GM23338 (cell line): ENCODE measurements at regions not wholly inside any gene's neighbourhood (a gene's known extent, or its start where the extent isn't known, plus 50 kb on each side); places are given as distances from the start of the nearest gene placed in this dataset.

Source experiments
- ATAC-seq: fragments of 200-7000 bp; cut with Tn5 transposase; 3 replicates; pipeline ENCODE4 v1.9.1; 2020
- DNase-seq: peaks from one replicate; pipeline ENCODE4 v3.0.0-alpha.2; 2015; ENCODE audit warnings: low spot score
- H2AFZ ChIP-seq: fragments of 200-600 bp; sonication (generic); 2 replicates; pipeline ENCODE4 v1.8.0; 2016; ENCODE audit warnings: antibody characterized with exemption, mild to moderate bottlenecking, moderate library complexity
- H3F3A ChIP-seq: fragments of 200-600 bp; sonication (generic); replicated peaks from 2 replicates; pipeline ENCODE4 v1.8.0; 2017; ENCODE audit warnings: antibody characterized with exemption, mixed run types, low read depth
- H3K27ac ChIP-seq: fragments of 200-600 bp; sonication (generic); 2 replicates; pipeline ENCODE4 v1.6.1; 2016; ENCODE audit warnings: low read depth
- H3K27me3 ChIP-seq: fragments of 200-600 bp; sonication (generic); 2 replicates; pipeline ENCODE4 v1.8.0; 2016; ENCODE audit warnings: mild to moderate bottlenecking, mixed run types, moderate library complexity; ENCODE audit not compliant: insufficient read depth
- H3K36me3 ChIP-seq: fragments of 200-600 bp; sonication (generic); 2 replicates; pipeline ENCODE4 v1.8.0; 2016; ENCODE audit warnings: mild to moderate bottlenecking; ENCODE audit not compliant: insufficient read depth
- H3K4me1 ChIP-seq: fragments of 200-600 bp; sonication (generic); 2 replicates; pipeline ENCODE4 v1.8.0; 2016; ENCODE audit warnings: mild to moderate bottlenecking, moderate library complexity; ENCODE audit not compliant: insufficient read depth
- H3K4me2 ChIP-seq: fragments of 200-600 bp; sonication (generic); 2 replicates; pipeline ENCODE4 v1.7.1; 2017; ENCODE audit warnings: mixed run types
- H3K4me3 ChIP-seq: fragments of 200-600 bp; sonication (generic); 2 replicates; pipeline ENCODE4 v1.6.1; 2016; ENCODE audit warnings: mixed run types
- H3K79me2 ChIP-seq: fragments of 200-600 bp; sonication (generic); replicated peaks from 2 replicates; pipeline ENCODE4 v1.8.0; 2017; ENCODE audit warnings: mild to moderate bottlenecking; ENCODE audit not compliant: insufficient read depth
- H3K9me2 ChIP-seq: fragments of 200-600 bp; sonication (generic); 2 replicates; pipeline ENCODE4 v1.8.0; 2017; ENCODE audit not compliant: insufficient read depth
- H4K20me1 ChIP-seq: fragments of 200-600 bp; sonication (generic); replicated peaks from 2 replicates; pipeline ENCODE4 v1.8.0; 2017; ENCODE audit warnings: mild to moderate bottlenecking; ENCODE audit not compliant: insufficient read depth
- H3K27ac Mint-ChIP-seq: 2 replicates; pipeline ENCODE4 v1.8.0; 2020; ENCODE audit warnings: inconsistent platforms, mild to moderate bottlenecking, moderate library complexity, mixed read lengths
- H3K27me3 Mint-ChIP-seq: 3 replicates; pipeline ENCODE4 v1.8.0; 2022; ENCODE audit warnings: low read depth, mild to moderate bottlenecking, moderate library complexity, mixed read lengths, inconsistent platforms; ENCODE audit not compliant: insufficient read depth, poor library complexity
- H3K36me3 Mint-ChIP-seq: 3 replicates; pipeline ENCODE4 v1.8.0; 2021; ENCODE audit warnings: low read depth, mild to moderate bottlenecking, inconsistent platforms, moderate library complexity, mixed read lengths
- H3K4me1 Mint-ChIP-seq: 3 replicates; pipeline ENCODE4 v1.8.0; 2020; ENCODE audit warnings: mild to moderate bottlenecking, inconsistent platforms, mixed read lengths
- H3K4me3 Mint-ChIP-seq: 3 replicates; pipeline ENCODE4 v1.8.0; 2021; ENCODE audit warnings: moderate library complexity, mild to moderate bottlenecking, inconsistent platforms, mixed read lengths
- H3K9me3 Mint-ChIP-seq: 3 replicates; pipeline ENCODE4 v1.8.0; 2020; ENCODE audit warnings: moderate library complexity, mild to moderate bottlenecking, inconsistent platforms, mixed read lengths
- EZH2 ChIP-seq: fragments of 200-600 bp; sonication (generic); IDR thresholded peaks from one replicate; pipeline ENCODE4 v1.8.0; 2017; ENCODE audit warnings: antibody characterized with exemption, mild to moderate bottlenecking, low read depth; ENCODE audit not compliant: unreplicated experiment
- EZH2phosphoT487 ChIP-seq: fragments of 200-600 bp; sonication (generic); IDR thresholded peaks from one replicate; pipeline ENCODE4 v1.8.1; 2018; ENCODE audit warnings: antibody characterized with exemption; ENCODE audit not compliant: unreplicated experiment
- JUNB ChIP-seq: IDR thresholded peaks from one replicate; pipeline ENCODE4 v1.6.1; 2016; ENCODE audit warnings: antibody characterized with exemption; ENCODE audit not compliant: unreplicated experiment
- STAT1 ChIP-seq: IDR thresholded peaks from one replicate; pipeline ENCODE4 v1.6.1; 2016; ENCODE audit warnings: antibody characterized with exemption; ENCODE audit not compliant: unreplicated experiment
- ZNF114 ChIP-seq: fragments of 250-450 bp; sonication (Bioruptor Pico); IDR thresholded peaks from 2 replicates; pipeline ENCODE4 v1.5.0; 2020; ENCODE audit warnings: mild to moderate bottlenecking, moderate library complexity
- TF ChIP-seq, protein P1 (sequence below): fragments of 250-450 bp; sonication (Bioruptor Pico); IDR thresholded peaks from 2 replicates; pipeline ENCODE4 v1.5.0; 2020; ENCODE audit warnings: mild to moderate bottlenecking, moderate library complexity
- TF ChIP-seq, protein P2 (sequence below), 2 experiments: fragments of 200-600 bp in 1 of 2; sonication (generic) in 1 of 2; conservative IDR thresholded peaks; 2 replicates each; pipeline versions ENCODE4 v1.5.1 to v1.6.1; 2016 to 2017; ENCODE audit warnings: antibody characterized with exemption in 2 of 2, low read depth in 2 of 2, mild to moderate bottlenecking in 2 of 2, moderate library complexity in 1 of 2

DNA sequence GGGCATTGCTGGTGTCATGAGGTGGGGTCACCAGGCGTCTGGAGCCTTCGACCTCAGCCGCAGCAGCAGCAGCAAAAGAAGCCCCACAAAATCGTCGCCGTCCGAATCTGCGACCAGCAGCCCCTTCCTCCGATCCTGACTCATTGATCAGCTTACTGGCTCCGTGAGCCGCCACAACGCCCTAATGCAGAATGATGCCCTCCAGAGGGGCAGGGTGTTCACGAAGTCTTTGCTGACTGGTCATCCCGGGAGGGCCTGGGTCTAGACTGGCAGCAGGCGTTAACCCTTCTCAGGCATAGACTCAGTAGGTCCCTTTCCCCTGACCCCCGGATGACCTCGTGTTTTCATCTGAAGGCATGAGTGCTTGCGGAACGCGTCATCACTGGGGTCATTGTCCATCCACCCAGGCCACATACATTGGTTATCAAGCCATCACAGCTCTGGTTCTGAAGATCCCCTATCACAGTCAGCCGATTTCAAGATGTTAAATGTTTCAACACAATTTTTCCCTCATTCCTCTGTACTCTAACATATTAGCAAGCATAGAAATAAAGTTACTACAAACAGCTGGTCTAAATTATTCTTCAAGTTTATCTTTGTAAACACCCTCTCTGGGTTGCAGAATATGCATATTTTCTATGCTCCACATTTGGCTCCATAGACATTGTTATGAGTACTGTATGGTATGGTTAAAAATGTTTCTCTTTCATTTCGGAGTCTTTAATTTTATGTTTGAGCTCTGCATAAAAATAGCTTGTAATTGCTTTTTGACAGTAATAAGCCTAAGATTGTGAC is 83.3 kb upstream of the SALL3 start (continued):
- TF ChIP-seq, protein P1, sequence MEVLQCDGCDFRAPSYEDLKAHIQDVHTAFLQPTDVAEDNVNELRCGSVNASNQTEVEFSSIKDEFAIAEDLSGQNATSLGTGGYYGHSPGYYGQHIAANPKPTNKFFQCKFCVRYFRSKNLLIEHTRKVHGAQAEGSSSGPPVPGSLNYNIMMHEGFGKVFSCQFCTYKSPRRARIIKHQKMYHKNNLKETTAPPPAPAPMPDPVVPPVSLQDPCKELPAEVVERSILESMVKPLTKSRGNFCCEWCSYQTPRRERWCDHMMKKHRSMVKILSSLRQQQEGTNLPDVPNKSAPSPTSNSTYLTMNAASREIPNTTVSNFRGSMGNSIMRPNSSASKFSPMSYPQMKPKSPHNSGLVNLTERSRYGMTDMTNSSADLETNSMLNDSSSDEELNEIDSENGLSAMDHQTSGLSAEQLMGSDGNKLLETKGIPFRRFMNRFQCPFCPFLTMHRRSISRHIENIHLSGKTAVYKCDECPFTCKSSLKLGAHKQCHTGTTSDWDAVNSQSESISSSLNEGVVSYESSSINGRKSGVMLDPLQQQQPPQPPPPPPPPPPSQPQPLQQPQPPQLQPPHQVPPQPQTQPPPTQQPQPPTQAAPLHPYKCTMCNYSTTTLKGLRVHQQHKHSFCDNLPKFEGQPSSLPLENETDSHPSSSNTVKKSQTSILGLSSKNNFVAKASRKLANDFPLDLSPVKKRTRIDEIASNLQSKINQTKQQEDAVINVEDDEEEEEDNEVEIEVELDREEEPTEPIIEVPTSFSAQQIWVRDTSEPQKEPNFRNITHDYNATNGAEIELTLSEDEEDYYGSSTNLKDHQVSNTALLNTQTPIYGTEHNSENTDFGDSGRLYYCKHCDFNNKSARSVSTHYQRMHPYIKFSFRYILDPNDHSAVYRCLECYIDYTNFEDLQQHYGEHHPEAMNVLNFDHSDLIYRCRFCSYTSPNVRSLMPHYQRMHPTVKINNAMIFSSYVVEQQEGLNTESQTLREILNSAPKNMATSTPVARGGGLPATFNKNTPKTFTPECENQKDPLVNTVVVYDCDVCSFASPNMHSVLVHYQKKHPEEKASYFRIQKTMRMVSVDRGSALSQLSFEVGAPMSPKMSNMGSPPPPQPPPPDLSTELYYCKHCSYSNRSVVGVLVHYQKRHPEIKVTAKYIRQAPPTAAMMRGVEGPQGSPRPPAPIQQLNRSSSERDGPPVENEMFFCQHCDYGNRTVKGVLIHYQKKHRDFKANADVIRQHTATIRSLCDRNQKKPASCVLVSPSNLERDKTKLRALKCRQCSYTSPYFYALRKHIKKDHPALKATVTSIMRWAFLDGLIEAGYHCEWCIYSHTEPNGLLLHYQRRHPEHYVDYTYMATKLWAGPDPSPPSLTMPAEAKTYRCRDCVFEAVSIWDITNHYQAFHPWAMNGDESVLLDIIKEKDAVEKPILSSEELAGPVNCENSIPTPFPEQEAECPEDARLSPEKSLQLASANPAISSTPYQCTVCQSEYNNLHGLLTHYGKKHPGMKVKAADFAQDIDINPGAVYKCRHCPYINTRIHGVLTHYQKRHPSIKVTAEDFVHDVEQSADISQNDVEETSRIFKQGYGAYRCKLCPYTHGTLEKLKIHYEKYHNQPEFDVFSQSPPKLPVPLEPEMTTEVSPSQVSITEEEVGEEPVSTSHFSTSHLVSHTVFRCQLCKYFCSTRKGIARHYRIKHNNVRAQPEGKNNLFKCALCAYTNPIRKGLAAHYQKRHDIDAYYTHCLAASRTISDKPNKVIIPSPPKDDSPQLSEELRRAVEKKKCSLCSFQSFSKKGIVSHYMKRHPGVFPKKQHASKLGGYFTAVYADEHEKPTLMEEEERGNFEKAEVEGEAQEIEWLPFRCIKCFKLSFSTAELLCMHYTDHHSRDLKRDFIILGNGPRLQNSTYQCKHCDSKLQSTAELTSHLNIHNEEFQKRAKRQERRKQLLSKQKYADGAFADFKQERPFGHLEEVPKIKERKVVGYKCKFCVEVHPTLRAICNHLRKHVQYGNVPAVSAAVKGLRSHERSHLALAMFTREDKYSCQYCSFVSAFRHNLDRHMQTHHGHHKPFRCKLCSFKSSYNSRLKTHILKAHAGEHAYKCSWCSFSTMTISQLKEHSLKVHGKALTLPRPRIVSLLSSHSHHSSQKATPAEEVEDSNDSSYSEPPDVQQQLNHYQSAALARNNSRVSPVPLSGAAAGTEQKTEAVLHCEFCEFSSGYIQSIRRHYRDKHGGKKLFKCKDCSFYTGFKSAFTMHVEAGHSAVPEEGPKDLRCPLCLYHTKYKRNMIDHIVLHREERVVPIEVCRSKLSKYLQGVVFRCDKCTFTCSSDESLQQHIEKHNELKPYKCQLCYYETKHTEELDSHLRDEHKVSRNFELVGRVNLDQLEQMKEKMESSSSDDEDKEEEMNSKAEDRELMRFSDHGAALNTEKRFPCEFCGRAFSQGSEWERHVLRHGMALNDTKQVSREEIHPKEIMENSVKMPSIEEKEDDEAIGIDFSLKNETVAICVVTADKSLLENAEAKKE (CRISPR knock-in tag): no peak
- no peak for TF ChIP-seq JUNB
- TF ChIP-seq STAT1: no peak
- no peak for TF ChIP-seq EZH2
- TF ChIP-seq ZNF114 (CRISPR knock-in tag): no peak
- TF ChIP-seq, protein P2, sequence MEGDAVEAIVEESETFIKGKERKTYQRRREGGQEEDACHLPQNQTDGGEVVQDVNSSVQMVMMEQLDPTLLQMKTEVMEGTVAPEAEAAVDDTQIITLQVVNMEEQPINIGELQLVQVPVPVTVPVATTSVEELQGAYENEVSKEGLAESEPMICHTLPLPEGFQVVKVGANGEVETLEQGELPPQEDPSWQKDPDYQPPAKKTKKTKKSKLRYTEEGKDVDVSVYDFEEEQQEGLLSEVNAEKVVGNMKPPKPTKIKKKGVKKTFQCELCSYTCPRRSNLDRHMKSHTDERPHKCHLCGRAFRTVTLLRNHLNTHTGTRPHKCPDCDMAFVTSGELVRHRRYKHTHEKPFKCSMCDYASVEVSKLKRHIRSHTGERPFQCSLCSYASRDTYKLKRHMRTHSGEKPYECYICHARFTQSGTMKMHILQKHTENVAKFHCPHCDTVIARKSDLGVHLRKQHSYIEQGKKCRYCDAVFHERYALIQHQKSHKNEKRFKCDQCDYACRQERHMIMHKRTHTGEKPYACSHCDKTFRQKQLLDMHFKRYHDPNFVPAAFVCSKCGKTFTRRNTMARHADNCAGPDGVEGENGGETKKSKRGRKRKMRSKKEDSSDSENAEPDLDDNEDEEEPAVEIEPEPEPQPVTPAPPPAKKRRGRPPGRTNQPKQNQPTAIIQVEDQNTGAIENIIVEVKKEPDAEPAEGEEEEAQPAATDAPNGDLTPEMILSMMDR (conservative IDR thresholded peaks at IDR 0.05; ENCODE audit: low read depth in 2 of 2): no peak

DNA sequence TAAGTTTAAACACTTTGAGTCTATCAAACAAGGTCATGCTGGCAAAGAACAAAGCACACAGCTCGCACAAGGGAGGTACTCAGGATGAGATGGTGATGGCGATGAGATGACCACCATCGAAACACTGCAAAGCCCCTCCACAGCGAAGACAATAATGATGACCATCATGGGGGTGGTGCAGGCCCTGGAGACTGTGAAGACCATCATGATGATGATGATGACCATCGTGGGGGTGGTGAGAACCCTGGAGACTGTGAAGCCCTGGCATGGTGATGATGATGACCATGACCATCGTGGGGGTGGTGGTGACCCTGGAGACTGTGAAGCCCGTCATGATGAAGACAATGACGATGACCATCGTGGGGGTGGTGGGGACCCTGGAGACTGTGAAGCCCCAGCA is 81.6 kb upstream of the SALL3 start:
- Mint-ChIP-seq H3K9me3 (peaks cover 99% of the 10 kb centered on the region), H3K4me1 (no peaks in the 10 kb centered on the region; the same call in 2 of the 3 replicates), H3K4me3 (no peak overlapping the region), H3K36me3 (peaks cover 32% of the 10 kb centered on the region), H3K27me3 (peaks cover 8% of the 10 kb centered on the region), H3K27ac (no peak overlapping the region)
- DNase-seq (no peak), ATAC-seq (no peak)
- H3K36me3 ChIP-seq: no peaks in the 10 kb centered on the region
- no peaks in the 10 kb centered on the region for H3K4me1 ChIP-seq
- H3K27ac ChIP-seq: no peak overlapping the region
- no peak overlapping the region for H2AFZ ChIP-seq
- H3K4me2 ChIP-seq: no peak overlapping the region
- H4K20me1 ChIP-seq: no peaks in the 10 kb centered on the region
- H3K4me3 ChIP-seq: no peak overlapping the region
- H3K79me2 ChIP-seq: no peaks in the 10 kb centered on the region
- H3K9me2 ChIP-seq: no peaks in the 10 kb centered on the region; the same call in 1 of the 2 replicates
- H3F3A ChIP-seq: no peaks in the 10 kb centered on the region
- no peaks in the 10 kb centered on the region for H3K27me3 ChIP-seq
- TF ChIP-seq ZNF114 (CRISPR knock-in tag) (no peak), EZH2phosphoT487 (no peak)
- TF ChIP-seq, protein P1 (CRISPR knock-in tag): no peak
